ENCODE measurements at regions not wholly inside any gene's neighbourhood (a gene's known extent, or its start where the extent isn't known, plus 50 kb on each side); places are given as distances from the start of the nearest gene placed in this dataset.
A peak's percentile ranks its signal among the peaks of the same experiment; 100 is the strongest.
"Not testable (repeated sequence)": the region's sequence is repeated elsewhere in the genome, so short reads cannot be mapped to it uniquely, and the experiment has no call there.

DNA sequence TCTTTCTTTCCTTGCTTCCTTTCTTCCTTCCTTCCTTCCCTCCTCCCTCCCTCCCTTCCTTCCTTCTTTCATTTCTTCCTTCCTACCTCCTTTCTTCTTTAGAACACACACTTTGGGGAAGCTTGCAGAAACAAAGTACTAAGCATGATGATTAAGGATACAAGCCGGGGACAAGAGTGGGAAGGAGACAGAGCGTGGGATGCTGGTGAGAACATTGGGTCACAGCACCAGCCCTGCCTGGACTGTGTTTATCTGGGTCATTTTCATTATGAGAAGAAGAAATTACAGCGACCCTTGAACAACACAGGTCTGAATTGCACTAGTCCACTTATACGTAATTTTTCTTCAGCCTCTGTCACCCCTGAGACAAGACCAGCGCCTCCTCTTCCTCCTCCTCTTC is 169.3 kb upstream of the TBL1X start:
- no peak for TF ChIP-seq CTCF (IDR thresholded peaks at IDR 0.05)
- intact Hi-C loops (cut with DNase I), result no loop called here
- Histone ChIP-seq H3K27ac (no peak overlapping the region), H3K4me1 (no peaks in the 10 kb centered on the region), H3K4me3 (no peak overlapping the region), H3K36me3 (no peaks in the 10 kb centered on the region), H3K27me3 (peaks cover 0 to 85% (median 4%) of the 10 kb centered on the region in 7 donors), H3K9me3 (no peaks in the 10 kb centered on the region)
- DNase-seq (no peak), ATAC-seq (no peak)
- 93 to 98% methylated on average over 5 of the region's 5 CpGs for WGBS, 2 donors

- DNase-seq (no peak), ATAC-seq (no peak)
- H3K4me3 ChIP-seq, result no peak overlapping the region
- peaks cover 0 to 67% (median 0%) of the 10 kb centered on the region in 7 donors for H3K27me3 ChIP-seq
- 64 to 71% methylated on average over 1 of the region's 1 CpG for WGBS, 2 donors
- no peak overlapping the region for H3K27ac ChIP-seq
- H3K36me3 ChIP-seq, result no peaks in the 10 kb centered on the region
- TF ChIP-seq CTCF (IDR thresholded peaks at IDR 0.05), result no peak
- no peaks in the 10 kb centered on the region for H3K4me1 ChIP-seq
- intact Hi-C loops (cut with DNase I), result no loop called here
- H3K9me3 ChIP-seq, result no peaks in the 10 kb centered on the region
These were observed 166.6 kb upstream of the TBL1X start for GRCh38 chrX:9298221-9298620.

GRCh38 chrX:9299681-9300080 is 165.2 kb upstream of the TBL1X start:
- peaks cover 0 to 52% (median 0%) of the 10 kb centered on the region in 7 donors for H3K27me3 ChIP-seq
- H3K27ac ChIP-seq, ATAC-seq, H3K9me3 ChIP-seq, H3K36me3 ChIP-seq, H3K4me1 ChIP-seq, H3K4me3 ChIP-seq, DNase-seq: not testable (repeated sequence)
- WGBS, 2 donors, result 80 to 86% methylated on average over 3 of the region's 3 CpGs
- intact Hi-C loops (cut with DNase I), result loop anchor here in 1 of 10 donors (10.0 kb wide), 1 partner anchor 95 kb away; no protein-coding TSS in a partner anchor

GRCh38 chrX:9301836-9302235 is 163.0 kb upstream of the TBL1X start:
- ATAC-seq (no peak), DNase-seq (no peak)
- no peaks in the 10 kb centered on the region for H3K9me3 ChIP-seq
- no peak for TF ChIP-seq CTCF (IDR thresholded peaks at IDR 0.05)
- peak overlapping the region in 3 of 10 donors; percentile 19 to 36 (median 28) for H3K27ac ChIP-seq
- no peaks in the 10 kb centered on the region for H3K4me1 ChIP-seq
- peak overlapping the region in 1 of 10 donors; percentile 1 for H3K4me3 ChIP-seq
- 40 to 51% methylated on average over 2 of the region's 2 CpGs for WGBS, 2 donors
- intact Hi-C loops (cut with DNase I), result loop anchor here in 1 of 10 donors (10.0 kb wide), 1 partner anchor 97 kb away; no protein-coding TSS in a partner anchor
- H3K27me3 ChIP-seq, result peaks cover 0 to 46% (median 0%) of the 10 kb centered on the region in 7 donors
- H3K36me3 ChIP-seq, result no peaks in the 10 kb centered on the region

- Histone ChIP-seq H3K4me3 (no peak overlapping the region), H3K9me3 (no peaks in the 10 kb centered on the region), H3K4me1 (no peaks in the 10 kb centered on the region), H3K27ac (peak overlapping the region in 1 of 10 donors; percentile 36), H3K27me3 (peaks cover 0 to 40% (median 0%) of the 10 kb centered on the region in 7 donors), H3K36me3 (no peaks in the 10 kb centered on the region)
- no peak for DNase-seq
- no peak for TF ChIP-seq CTCF (IDR thresholded peaks at IDR 0.05)
- intact Hi-C loops (cut with DNase I), result loop anchor here in 1 of 10 donors (10.0 kb wide), 1 partner anchor 98 kb away; no protein-coding TSS in a partner anchor
- whole genome bisulfite sequencing, 2 donors, result 53 to 73% methylated on average over 4 of the region's 4 CpGs
- peak in 1 of 8 donors; percentile 62 for ATAC-seq
These were observed 162.5 kb upstream of the TBL1X start for GRCh38 chrX:9302381-9302780.

Data from heart right ventricle (tissue), 16 donors.